ENCODE measurements at regions not wholly inside any gene's neighbourhood (a gene's known extent, or its start where the extent isn't known, plus 50 kb on each side); places are given as distances from the start of the nearest gene placed in this dataset.
"Not testable (repeated sequence)": the region's sequence is repeated elsewhere in the genome, so short reads cannot be mapped to it uniquely, and the experiment has no call there.

GRCh38 chr6:144352331-144352730, 67.2 kb downstream of the UTRN start:
- DNase-seq (ENCODE audit: extremely low spot score, insufficient read length, low read depth) (no peak), FAIRE-seq (peak; percentile 77)

GRCh38 chr6:144353871-144354314, 68.8 kb downstream of the UTRN start:
- FAIRE-seq (peak; percentile 95), DNase-seq (ENCODE audit: extremely low spot score, insufficient read length, low read depth) (no peak)

- no peak for DNase-seq (ENCODE audit: extremely low spot score, insufficient read length, low read depth)
- no peak for FAIRE-seq
Observed at GRCh38 chr6:144359783-144360182, 74.6 kb downstream of the UTRN start.

GRCh38 chr6:144360401-144360800, 75.3 kb downstream of the UTRN start:
- FAIRE-seq = no peak
- no peak for DNase-seq (ENCODE audit: extremely low spot score, insufficient read length, low read depth)

DNA sequence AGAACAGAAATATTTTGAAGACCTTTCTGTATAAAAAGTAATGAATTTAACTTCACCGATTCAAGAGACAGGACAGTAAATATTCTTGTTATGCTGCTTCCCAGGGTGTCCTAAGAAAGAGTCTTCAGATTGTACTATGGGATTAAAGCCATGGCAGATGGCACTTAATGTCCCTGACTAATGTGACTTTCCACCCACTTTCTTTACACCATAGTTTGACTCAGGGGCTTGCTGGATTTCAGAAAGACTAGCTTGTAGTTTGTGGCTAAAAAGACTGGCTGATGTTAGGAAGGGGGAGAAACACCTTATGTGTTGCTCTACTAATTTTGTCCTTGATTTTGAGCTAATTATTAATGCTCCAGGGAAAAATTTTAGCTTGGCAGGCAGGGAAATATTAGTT, 75.9 kb downstream of the UTRN start:
- DNase-seq (ENCODE audit: extremely low spot score, insufficient read length, low read depth) (no peak), FAIRE-seq (no peak)

- DNase-seq (ENCODE audit: extremely low spot score, insufficient read length, low read depth) = no peak
Observed at GRCh38 chr6:144362042-144363018, 77.2 kb downstream of the UTRN start.

DNA sequence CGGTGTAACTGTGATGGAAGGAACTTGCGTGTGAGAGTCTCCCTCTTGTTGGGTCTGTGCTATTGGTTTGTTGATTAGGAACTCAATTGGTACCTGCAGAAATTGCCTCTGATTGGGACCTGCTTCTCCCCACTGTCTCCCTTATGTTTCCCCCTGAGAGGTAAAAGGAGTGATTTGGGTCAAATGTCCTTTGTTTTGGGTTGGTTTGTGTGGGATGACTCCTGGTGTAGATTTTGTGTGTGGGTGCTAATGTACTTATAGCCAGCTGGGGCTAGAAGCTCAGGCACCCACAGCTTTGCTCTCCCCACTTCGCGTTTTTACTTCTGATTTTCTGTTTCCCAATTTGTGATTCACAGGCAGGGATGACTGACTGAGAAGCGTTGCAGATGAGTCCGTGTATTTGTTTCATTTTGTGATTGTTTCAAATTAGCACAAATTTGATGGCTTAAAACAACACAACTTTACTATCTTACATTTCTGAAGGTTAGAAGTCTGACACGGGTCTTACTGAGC, 79.1 kb downstream of the UTRN start:
- FAIRE-seq (peak; percentile 56), DNase-seq (ENCODE audit: extremely low spot score, insufficient read length, low read depth) (no peak)

More at GRCh38 chr6:144362042-144363018, 77.2 kb downstream of the UTRN start:
- FAIRE-seq = no peak

DNA sequence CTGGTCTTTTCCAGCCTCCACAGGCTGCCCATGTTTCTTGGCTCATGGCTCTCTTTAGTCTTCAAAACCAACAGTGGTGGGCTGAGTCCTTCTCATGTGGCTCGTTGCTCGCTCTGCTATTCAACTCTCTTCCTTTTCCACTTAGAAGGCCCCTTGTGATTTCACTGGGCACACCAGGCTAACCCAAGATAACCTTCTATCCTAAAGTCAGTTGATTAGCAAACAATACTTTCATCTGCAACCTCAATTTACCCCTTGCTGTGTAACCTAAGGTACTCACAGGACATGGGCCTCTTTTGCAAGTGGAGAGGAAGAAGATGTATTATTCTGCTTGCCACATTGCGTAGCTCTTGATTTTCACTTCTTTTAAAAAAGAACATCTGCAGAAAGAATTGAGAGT, 79.6 kb downstream of the UTRN start:
- DNase-seq (ENCODE audit: extremely low spot score, insufficient read length, low read depth) (no peak), FAIRE-seq (no peak)

- DNase-seq (ENCODE audit: extremely low spot score, insufficient read length, low read depth) (no peak), FAIRE-seq (no peak)
Observed at GRCh38 chr6:144365271-144365670, 80.1 kb downstream of the UTRN start.

GRCh38 chr6:144369696-144370095, 84.6 kb downstream of the UTRN start:
- DNase-seq (ENCODE audit: extremely low spot score, insufficient read length, low read depth); FAIRE-seq: not testable (repeated sequence)

GRCh38 chr6:144372116-144372515, 87.0 kb downstream of the UTRN start:
- FAIRE-seq (no peak), DNase-seq (ENCODE audit: extremely low spot score, insufficient read length, low read depth) (no peak)

DNA sequence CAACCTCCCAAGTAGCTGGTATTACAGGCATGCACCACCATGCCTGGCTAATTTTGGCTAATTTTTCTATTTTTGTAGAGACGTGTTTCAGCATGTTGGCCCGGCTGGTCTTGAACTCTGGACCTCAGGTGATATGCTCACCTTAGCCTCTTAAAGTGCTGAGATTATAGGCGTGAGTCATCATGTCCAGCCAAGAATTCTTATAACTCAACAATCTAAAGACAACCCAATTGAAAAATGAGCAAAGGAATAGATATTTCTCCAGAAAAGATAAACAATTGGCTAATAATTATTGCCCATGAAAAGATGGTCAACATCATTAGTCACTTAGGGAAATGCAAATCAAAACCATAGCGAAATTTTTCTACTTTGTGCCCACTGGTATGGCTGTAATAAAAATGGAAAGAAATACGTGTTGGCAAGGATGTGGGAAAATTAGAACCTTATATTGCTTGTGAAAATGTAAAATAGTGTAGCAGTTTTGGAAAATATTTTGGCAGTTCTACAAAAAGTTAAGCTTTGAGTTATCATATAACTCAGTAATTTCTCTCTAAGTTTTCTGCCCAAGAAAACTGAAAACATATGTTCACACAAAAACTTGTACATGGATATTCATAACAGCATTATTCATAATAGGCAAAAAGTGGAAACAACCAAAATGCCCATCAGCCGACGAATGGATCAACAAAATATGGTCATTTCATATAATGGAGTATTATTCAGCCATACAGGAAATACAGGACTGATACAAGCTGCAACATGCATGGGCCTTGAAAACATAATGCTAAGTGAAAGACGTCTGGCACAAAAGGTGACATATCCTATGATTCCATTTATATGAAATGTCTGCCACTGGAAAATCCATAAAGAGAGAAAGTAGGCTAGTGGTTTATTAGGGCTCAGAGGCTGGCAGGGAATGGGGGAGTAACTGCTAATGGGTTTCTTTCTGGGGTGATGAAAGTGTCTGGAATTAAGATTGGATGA, 87.8 kb downstream of the UTRN start:
- DNase-seq (ENCODE audit: extremely low spot score, insufficient read length, low read depth) = no peak
- FAIRE-seq = no peak

DNA sequence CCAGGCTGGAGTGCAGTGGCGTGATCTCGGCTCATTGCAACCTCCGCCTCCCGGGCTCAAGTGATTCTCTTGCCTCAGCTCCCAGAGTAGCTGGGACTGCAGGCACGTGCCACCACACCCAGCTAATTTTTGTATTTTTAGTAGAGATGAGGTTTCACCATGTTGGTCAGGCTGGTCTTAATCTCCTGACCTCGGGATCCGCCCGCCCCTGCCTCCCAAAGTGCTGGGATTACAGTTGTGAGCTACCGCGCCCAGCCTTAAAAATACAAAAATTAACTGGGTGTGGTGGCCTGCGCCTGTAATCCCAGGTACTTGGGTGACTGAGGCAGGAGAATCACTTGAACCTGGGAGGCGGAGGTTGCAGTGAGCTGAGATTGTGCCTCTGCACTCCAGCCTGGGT, 89.4 kb downstream of the UTRN start:
- not testable (repeated sequence) for FAIRE-seq

GRCh38 chr6:144377586-144378210, 92.6 kb downstream of the UTRN start:
- DNase-seq (ENCODE audit: extremely low spot score, insufficient read length, low read depth) (no peak), FAIRE-seq (no peak)

More for the DNA sequence above, 89.4 kb downstream of the UTRN start:
- not testable (repeated sequence) for DNase-seq (ENCODE audit: extremely low spot score, insufficient read length, low read depth)

GRCh38 chr6:144378437-144378836, 93.3 kb downstream of the UTRN start:
- DNase-seq (ENCODE audit: extremely low spot score, insufficient read length, low read depth) (no peak), FAIRE-seq (no peak)

DNA sequence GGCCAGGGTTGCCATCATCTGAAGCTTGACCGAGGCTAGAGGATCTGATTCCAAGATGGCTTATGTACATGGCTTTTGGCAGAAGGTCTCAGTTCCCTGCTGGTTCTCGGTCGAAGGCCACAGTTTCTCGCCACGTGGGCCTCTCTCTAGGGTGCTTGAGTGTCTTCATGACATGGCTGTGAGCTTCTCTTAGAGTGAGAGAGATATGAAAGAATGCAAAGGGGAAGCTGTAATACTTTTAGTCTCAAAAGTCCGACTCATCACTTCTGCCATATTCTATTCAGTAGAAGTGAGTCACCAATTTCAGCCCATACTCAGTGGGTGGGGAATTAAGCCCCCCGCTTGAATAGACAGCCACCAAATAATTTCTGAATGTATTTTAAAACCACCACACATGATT, 94.2 kb downstream of the UTRN start:
- FAIRE-seq = no peak
- no peak for DNase-seq (ENCODE audit: extremely low spot score, insufficient read length, low read depth)

GRCh38 chr6:144381499-144381898, 96.4 kb downstream of the UTRN start:
- not testable (repeated sequence) for DNase-seq (ENCODE audit: extremely low spot score, insufficient read length, low read depth); FAIRE-seq

- no peak for FAIRE-seq
Observed at GRCh38 chr6:144383336-144383735, 98.2 kb downstream of the UTRN start.

DNA sequence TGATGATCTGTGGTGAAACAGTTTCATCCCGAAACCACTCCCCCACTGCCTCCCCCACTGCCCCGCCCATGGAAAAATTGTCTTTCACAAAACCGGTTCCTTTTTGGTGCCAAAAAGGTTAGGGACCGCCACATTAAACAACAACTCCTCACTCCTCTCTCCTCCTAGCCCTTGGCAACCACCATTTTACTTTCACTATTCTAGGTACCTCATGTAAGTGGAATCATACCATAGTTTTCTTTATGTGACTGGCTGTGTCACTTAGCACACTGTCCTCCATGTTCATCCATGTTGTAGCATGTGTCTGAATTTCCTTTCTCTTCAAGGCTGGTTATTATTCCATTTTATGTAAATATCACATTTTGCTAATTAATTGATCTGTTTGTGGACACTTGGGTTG, 99.3 kb downstream of the UTRN start:
- no peak for DNase-seq (ENCODE audit: extremely low spot score, insufficient read length, low read depth)
- FAIRE-seq = no peak

More at GRCh38 chr6:144383336-144383735, 98.2 kb downstream of the UTRN start:
- DNase-seq (ENCODE audit: extremely low spot score, insufficient read length, low read depth) = no peak

- DNase-seq (ENCODE audit: extremely low spot score, insufficient read length, low read depth); FAIRE-seq: not testable (repeated sequence)
Observed at GRCh38 chr6:144389474-144389873, 104.3 kb downstream of the UTRN start.
